Stimulated activated memory B cell treated with anti-CD40 and anti-IgM and Interleukin-4, amounts not matched to agents 10 μg/mL and 1 μg/mL and 100 μg/mL, for 72 hours (primary cell): ENCODE measurements at regions not wholly inside any gene's neighbourhood (a gene's known extent, or its start where the extent isn't known, plus 50 kb on each side); places are given as distances from the start of the nearest gene placed in this dataset.

ENCODE experiments used
- ATAC-seq: fragments of 150-1000 bp; cut with Tn5 transposase; 2 replicates; pipeline ENCODE4 v1.10.0; 2021
- H3K27ac Mint-ChIP-seq: one replicate; pipeline ENCODE4 v1.8.0; 2022; ENCODE audit warnings: mild to moderate bottlenecking, mixed read lengths
- H3K27me3 Mint-ChIP-seq: one replicate; pipeline ENCODE4 v1.8.0; 2022; ENCODE audit warnings: mixed read lengths
- H3K36me3 Mint-ChIP-seq: one replicate; pipeline ENCODE4 v1.8.0; 2022; ENCODE audit warnings: mixed read lengths
- H3K4me1 Mint-ChIP-seq: one replicate; pipeline ENCODE4 v1.8.0; 2022; ENCODE audit warnings: mixed read lengths
- H3K4me3 Mint-ChIP-seq: one replicate; pipeline ENCODE4 v1.8.0; 2022; ENCODE audit warnings: mild to moderate bottlenecking, moderate library complexity, mixed read lengths
- H3K9me3 Mint-ChIP-seq: one replicate; pipeline ENCODE4 v1.8.0; 2022; ENCODE audit warnings: mixed read lengths

- H3K27ac Mint-ChIP-seq: no peak overlapping the region
- peaks cover 47% of the 10 kb centered on the region for H3K4me1 Mint-ChIP-seq
- H3K27me3 Mint-ChIP-seq: peaks cover 53% of the 10 kb centered on the region
- H3K4me3 Mint-ChIP-seq: no peak overlapping the region
- peaks cover 6% of the 10 kb centered on the region for H3K36me3 Mint-ChIP-seq
- no peaks in the 10 kb centered on the region for H3K9me3 Mint-ChIP-seq
- ATAC-seq: no peak
Observed at GRCh38 chr13:99044764-99045163, 66.9 kb upstream of the DOCK9 start.

- Mint-ChIP-seq H3K27ac (no peak overlapping the region), H3K9me3 (no peaks in the 10 kb centered on the region), H3K36me3 (peaks cover 6% of the 10 kb centered on the region), H3K4me1 (peaks cover 50% of the 10 kb centered on the region), H3K27me3 (peaks cover 53% of the 10 kb centered on the region), H3K4me3 (no peak overlapping the region)
- ATAC-seq: no peak
Observed at GRCh38 chr13:99045396-99045795, 67.5 kb upstream of the DOCK9 start.

DNA sequence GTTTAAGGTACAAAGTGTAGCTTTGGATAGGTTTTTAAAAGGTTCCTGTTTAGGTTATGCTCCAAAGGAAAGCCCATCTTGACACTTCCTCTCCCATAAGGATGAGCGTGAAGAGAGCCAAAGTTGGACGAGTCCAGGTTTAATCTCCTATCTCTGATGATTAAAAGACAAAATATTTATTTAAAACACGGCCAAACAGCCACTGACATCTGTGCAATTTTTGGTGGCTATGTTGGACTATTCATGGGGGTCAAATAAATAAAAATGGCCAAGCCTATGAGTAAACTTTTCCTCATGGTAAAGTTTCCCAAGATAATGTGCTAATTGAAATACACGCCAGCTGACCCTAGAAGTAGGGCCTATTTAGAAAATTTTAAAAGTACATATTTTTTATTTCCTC lies 69.0 kb upstream of the DOCK9 start:
- H3K4me1 Mint-ChIP-seq: peaks cover 56% of the 10 kb centered on the region
- peaks cover 6% of the 10 kb centered on the region for H3K36me3 Mint-ChIP-seq
- H3K9me3 Mint-ChIP-seq: no peaks in the 10 kb centered on the region
- H3K27me3 Mint-ChIP-seq: peaks cover 53% of the 10 kb centered on the region
- no peak overlapping the region for H3K4me3 Mint-ChIP-seq
- H3K27ac Mint-ChIP-seq: no peak overlapping the region
- ATAC-seq: no peak

GRCh38 chr13:99050983-99051488 lies 73.2 kb upstream of the DOCK9 start:
- no peak for ATAC-seq
- no peak overlapping the region for H3K4me3 Mint-ChIP-seq
- no peaks in the 10 kb centered on the region for H3K9me3 Mint-ChIP-seq
- peaks cover 50% of the 10 kb centered on the region for H3K4me1 Mint-ChIP-seq
- peaks cover 6% of the 10 kb centered on the region for H3K36me3 Mint-ChIP-seq
- no peak overlapping the region for H3K27ac Mint-ChIP-seq
- H3K27me3 Mint-ChIP-seq: peaks cover 21% of the 10 kb centered on the region

DNA sequence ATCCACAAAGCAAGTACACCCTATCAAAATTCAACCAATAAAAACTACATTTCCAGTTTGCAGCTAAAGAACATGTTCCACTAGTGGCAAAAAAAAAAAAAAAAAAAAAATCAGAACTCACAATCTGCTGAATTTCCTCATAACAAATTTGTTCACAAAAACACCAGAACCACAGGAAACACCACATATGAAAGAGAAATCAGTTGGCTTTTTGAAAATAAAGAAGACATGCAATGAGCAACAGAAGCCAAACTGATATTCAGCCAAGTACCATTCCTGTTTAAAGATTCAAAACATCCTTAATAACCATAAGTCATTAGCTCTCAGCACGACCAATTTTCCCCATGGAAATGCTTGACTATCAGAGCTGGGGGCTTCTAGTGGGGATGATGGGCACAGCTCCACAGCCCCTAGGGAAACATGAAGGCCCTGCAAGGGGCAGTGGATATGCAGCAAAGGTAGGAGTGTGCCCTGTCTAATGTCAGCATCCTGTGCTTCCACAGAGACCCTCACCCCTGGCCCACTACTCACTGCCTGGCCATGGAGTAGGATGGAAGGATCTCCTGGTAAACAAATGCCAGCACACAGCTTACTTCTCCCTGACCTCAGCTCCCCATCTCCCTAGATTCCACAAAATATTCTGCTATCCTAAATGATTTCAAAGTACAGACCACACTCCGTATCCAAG lies 74.0 kb upstream of the DOCK9 start:
- Mint-ChIP-seq H3K4me3 (no peak overlapping the region), H3K4me1 (peaks cover 41% of the 10 kb centered on the region), H3K9me3 (no peaks in the 10 kb centered on the region), H3K36me3 (peaks cover 6% of the 10 kb centered on the region), H3K27me3 (peaks cover 21% of the 10 kb centered on the region), H3K27ac (no peak overlapping the region)
- ATAC-seq: no peak

DNA sequence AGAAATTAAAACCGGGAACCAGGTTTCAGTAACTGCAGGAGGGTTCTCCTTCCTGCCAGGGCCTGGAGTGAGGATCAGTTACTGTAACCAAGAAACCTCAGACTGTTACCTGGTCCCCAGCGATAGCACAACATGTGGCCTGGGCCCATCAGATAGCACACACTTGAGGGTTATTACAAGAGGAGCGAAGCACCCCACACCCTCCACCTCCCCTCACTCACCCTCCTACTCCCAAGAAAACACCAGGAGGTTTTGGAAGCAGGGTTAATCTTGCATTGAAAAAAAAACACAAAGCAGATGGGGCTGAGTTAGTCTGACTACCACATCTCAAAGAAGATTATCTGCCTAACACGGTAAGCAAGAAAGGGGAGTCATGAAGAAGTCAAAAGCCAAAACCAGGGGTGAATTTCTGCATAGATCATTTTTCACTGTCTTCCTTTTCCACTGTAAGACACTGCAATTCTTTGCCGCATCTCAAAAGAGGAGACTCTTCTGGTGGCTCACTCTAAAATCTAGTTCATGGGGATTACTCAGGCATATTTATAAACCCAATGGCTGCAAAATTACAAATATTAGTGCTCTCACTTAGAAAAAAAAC lies 75.9 kb upstream of the DOCK9 start:
- ATAC-seq: no peak
- peaks cover 8% of the 10 kb centered on the region for H3K27me3 Mint-ChIP-seq
- H3K27ac Mint-ChIP-seq: no peak overlapping the region
- H3K9me3 Mint-ChIP-seq: no peaks in the 10 kb centered on the region
- no peak overlapping the region for H3K4me3 Mint-ChIP-seq
- peaks cover 41% of the 10 kb centered on the region for H3K4me1 Mint-ChIP-seq
- no peaks in the 10 kb centered on the region for H3K36me3 Mint-ChIP-seq

GRCh38 chr13:99055281-99055680 lies 77.4 kb upstream of the DOCK9 start:
- no peak overlapping the region for H3K4me3 Mint-ChIP-seq
- no peak for ATAC-seq
- H3K9me3 Mint-ChIP-seq: no peaks in the 10 kb centered on the region
- no peaks in the 10 kb centered on the region for H3K27me3 Mint-ChIP-seq
- no peaks in the 10 kb centered on the region for H3K36me3 Mint-ChIP-seq
- no peak overlapping the region for H3K27ac Mint-ChIP-seq
- peaks cover 35% of the 10 kb centered on the region for H3K4me1 Mint-ChIP-seq

GRCh38 chr13:99055735-99056134 lies 77.9 kb upstream of the DOCK9 start:
- peaks cover 30% of the 10 kb centered on the region for H3K4me1 Mint-ChIP-seq
- no peak overlapping the region for H3K27ac Mint-ChIP-seq
- H3K4me3 Mint-ChIP-seq: no peak overlapping the region
- H3K27me3 Mint-ChIP-seq: no peaks in the 10 kb centered on the region
- H3K36me3 Mint-ChIP-seq: no peaks in the 10 kb centered on the region
- ATAC-seq: no peak
- no peaks in the 10 kb centered on the region for H3K9me3 Mint-ChIP-seq

DNA sequence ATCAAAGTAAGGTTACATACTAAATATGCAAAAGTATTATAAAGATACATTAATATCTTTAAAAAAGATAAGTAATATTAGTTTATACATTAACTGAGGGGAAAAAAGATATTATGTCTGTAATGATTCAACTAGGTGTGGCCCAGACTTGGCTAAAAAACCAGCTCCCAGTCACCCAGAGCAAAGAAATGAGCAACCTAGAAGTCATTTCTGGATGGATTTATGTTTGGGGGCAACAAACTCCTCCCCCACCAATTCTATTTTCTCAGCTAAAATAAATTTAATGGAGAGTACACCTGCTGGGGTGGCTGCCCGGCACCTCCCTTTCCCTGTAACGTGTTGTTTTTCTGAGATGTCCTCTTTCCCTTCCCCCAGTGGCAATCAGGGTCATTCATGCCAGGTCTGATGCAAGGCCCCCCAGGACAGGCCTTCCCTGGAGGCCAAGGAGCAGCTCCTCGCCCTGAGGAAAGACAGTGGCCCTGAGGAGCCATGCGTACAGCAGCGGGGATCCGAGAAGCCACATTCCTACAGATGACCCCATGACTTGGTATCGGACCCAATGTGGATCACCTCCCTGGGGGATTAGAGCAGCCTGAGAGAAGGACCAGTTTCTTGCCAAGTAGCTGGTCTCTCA lies 78.6 kb upstream of the DOCK9 start:
- Mint-ChIP-seq H3K4me3 (no peak overlapping the region), H3K36me3 (no peaks in the 10 kb centered on the region), H3K27ac (no peak overlapping the region), H3K9me3 (no peaks in the 10 kb centered on the region), H3K4me1 (peaks cover 23% of the 10 kb centered on the region), H3K27me3 (no peaks in the 10 kb centered on the region)
- no peak for ATAC-seq

GRCh38 chr13:99057310-99057975 lies 79.6 kb upstream of the DOCK9 start:
- H3K4me3 Mint-ChIP-seq: no peak overlapping the region

GRCh38 chr13:99058527-99059495 lies 80.9 kb upstream of the DOCK9 start:
- ATAC-seq: peak; percentile 41
- Mint-ChIP-seq H3K4me1 (peaks cover 17% of the 10 kb centered on the region), H3K27me3 (no peaks in the 10 kb centered on the region), H3K4me3 (no peak overlapping the region), H3K9me3 (no peaks in the 10 kb centered on the region), H3K27ac (no peak overlapping the region), H3K36me3 (peaks cover 2% of the 10 kb centered on the region)

More at GRCh38 chr13:99057310-99057975, 79.6 kb upstream of the DOCK9 start:
- no peak overlapping the region for H3K27ac Mint-ChIP-seq
- peaks cover 13% of the 10 kb centered on the region for H3K4me1 Mint-ChIP-seq
- H3K9me3 Mint-ChIP-seq: no peaks in the 10 kb centered on the region
- H3K36me3 Mint-ChIP-seq: no peaks in the 10 kb centered on the region
- no peak for ATAC-seq
- no peaks in the 10 kb centered on the region for H3K27me3 Mint-ChIP-seq

DNA sequence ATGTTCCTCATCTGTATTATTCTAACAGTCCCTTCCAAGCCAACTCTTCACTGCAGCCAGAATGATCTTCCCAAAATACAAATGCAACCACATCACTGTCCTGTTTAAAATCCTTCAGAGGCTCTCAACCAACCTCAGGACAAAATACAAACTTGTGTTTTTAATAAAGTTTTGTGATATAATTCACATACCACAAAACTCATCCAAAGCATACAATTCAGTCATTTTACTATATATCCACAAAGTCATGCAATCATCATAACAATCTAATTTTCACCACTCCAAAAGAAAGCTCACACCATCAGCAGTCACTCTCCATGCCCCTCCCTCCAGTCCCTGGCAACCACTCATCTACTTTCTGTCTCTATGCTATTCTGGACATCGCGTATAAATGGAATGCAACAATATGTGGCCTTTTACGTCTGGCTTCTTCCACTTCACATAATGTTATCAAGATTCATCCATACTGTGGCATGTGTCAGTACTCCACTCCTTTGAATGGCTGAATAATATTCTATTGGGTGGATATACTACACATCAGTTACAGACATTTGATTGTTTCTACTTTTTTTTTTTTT lies 81.7 kb upstream of the DOCK9 start:
- no peak overlapping the region for H3K4me3 Mint-ChIP-seq
- no peaks in the 10 kb centered on the region for H3K9me3 Mint-ChIP-seq
- no peak for ATAC-seq
- peaks cover 6% of the 10 kb centered on the region for H3K36me3 Mint-ChIP-seq
- no peaks in the 10 kb centered on the region for H3K27me3 Mint-ChIP-seq
- H3K4me1 Mint-ChIP-seq: peaks cover 21% of the 10 kb centered on the region
- H3K27ac Mint-ChIP-seq: no peak overlapping the region

DNA sequence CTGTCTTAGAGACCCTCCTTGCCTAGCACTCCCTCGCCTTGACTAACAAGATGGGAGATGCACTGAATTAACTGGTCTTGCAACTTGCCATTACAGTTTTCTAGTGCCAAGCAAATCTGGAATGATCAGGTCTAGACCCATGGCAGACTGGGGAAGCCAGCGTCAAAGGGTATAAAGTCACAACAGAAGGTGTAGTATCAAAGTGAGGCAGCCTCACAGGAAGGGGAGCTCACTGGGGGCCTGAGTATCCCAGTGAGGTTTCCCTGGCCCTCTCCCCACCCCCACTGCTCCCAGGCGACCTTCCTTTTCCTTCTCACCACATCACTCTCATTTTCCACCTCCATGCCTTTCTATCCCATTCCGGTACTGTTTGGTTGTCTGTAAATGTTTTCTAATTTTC lies 83.5 kb upstream of the DOCK9 start:
- no peak overlapping the region for H3K27ac Mint-ChIP-seq

DNA sequence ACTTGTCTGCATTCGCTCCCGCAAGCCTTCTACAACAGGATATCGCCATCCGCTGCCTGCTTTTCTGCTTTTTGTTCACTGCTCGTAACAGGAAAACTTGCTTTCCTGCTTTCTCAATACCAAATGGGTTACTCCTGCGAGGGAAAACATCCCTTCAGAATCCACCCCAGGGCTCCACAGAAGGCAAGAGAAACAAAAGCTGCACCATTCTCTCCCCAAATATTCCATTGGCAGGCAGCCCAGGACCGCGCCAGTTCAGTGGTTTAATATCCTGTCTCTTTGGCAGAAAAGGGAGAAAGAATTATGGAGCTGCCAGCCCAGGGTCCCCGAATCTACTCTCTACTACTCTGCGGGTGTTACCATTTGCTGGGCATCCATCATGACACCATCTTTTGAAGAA lies 84.7 kb upstream of the DOCK9 start:
- Mint-ChIP-seq H3K9me3 (no peaks in the 10 kb centered on the region), H3K27me3 (no peaks in the 10 kb centered on the region), H3K4me3 (no peak overlapping the region), H3K36me3 (peaks cover 13% of the 10 kb centered on the region), H3K4me1 (peaks cover 38% of the 10 kb centered on the region), H3K27ac (no peak overlapping the region)
- no peak for ATAC-seq

More for the DNA sequence above, 83.5 kb upstream of the DOCK9 start:
- Mint-ChIP-seq H3K4me1 (peaks cover 28% of the 10 kb centered on the region), H3K4me3 (no peak overlapping the region), H3K27me3 (no peaks in the 10 kb centered on the region), H3K36me3 (peaks cover 13% of the 10 kb centered on the region), H3K9me3 (no peaks in the 10 kb centered on the region)
- ATAC-seq: no peak
